Psoas muscle (tissue), 7 donors: ENCODE measurements at regions not wholly inside any gene's neighbourhood (a gene's known extent, or its start where the extent isn't known, plus 50 kb on each side); places are given as distances from the start of the nearest gene placed in this dataset.
"Not testable (repeated sequence)": the region's sequence is repeated elsewhere in the genome, so short reads cannot be mapped to it uniquely, and the experiment has no call there.

Source experiments
- ATAC-seq, 4 donors: fragments of 200-7000 bp; cut with Tn5 transposase; one replicate each; pipeline ENCODE4 v1.9.1; 2020; ENCODE audit warnings: moderate library complexity in 3 of 4, mild to moderate bottlenecking in 2 of 4
- DNase-seq, 2 donors: peaks; one replicate each; pipeline ENCODE4 v3.0.0-alpha.2; 2020
- H3K27ac ChIP-seq: fragments of 200-600 bp; one replicate; pipeline ENCODE4 v1.8.0; 2022
- H3K27me3 ChIP-seq, 3 donors: fragments of 200-600 bp in 1 of 3; one replicate each; pipeline versions ENCODE4 v1.6.1 to v1.8.0; 2013 to 2022; ENCODE audit warnings: low read length in 2 of 3, mild to moderate bottlenecking in 2 of 3, moderate library complexity in 1 of 3; ENCODE audit not compliant: insufficient read depth in 3 of 3
- H3K36me3 ChIP-seq, 2 donors: fragments of 200-600 bp in 1 of 2; one replicate each; pipeline versions ENCODE4 v1.6.1 to v1.8.0; 2013 to 2022; ENCODE audit warnings: low read depth in 1 of 2, mild to moderate bottlenecking in 1 of 2, moderate library complexity in 1 of 2; ENCODE audit not compliant: insufficient read depth in 1 of 2
- H3K4me1 ChIP-seq: fragments of 200-600 bp; one replicate; pipeline ENCODE4 v1.8.0; 2022
- H3K4me3 ChIP-seq: fragments of 200-600 bp; one replicate; pipeline ENCODE4 v1.8.0; 2022; ENCODE audit warnings: mild to moderate bottlenecking
- H3K9me3 ChIP-seq: fragments of 200-600 bp; one replicate; pipeline ENCODE4 v1.8.0; 2022
- CTCF ChIP-seq: fragments of 200-600 bp; IDR thresholded peaks from one replicate; pipeline ENCODE4 v1.8.0; 2022; ENCODE audit warnings: antibody characterized with exemption
- WGBS, 3 donors: extraction: QIAGEN DNeasy Blood & Tissue Kit; methylation state at CpG; one replicate each; pipeline versions ENCODE4 v1.1.6 to v1.1.7; 2013; 5-methylcytosine and 5-hydroxymethylcytosine counted together
- intact Hi-C, 2 donors: fragments of 100-400 bp; cut with DNase I; formaldehyde crosslinking; loops; one replicate each; pipeline versions ENCODE4 v1.11.0 to v1.14.2; 2022
- donor health status: healthy with polysubstance abuse.
- donor health status: DM: no; HTN: no; CAD: no; lungs with moderate emphysema.
- donor health status: Bipolar disorder and iron deficiency.
- donor health status: healthy.
- donor health status: DM: yes; HTN: yes; CAD: no.
- donor health status: DM: no; HTN: no; CAD: no.
- donor health status: DM: yes; HTN: yes; CAD: no.

- TF ChIP-seq CTCF: no peak
- Histone ChIP-seq H3K27me3 (no peaks in the 10 kb centered on the region), H3K9me3 (no peaks in the 10 kb centered on the region), H3K4me3 (no peak overlapping the region), H3K36me3 (no peaks in the 10 kb centered on the region), H3K27ac (no peak overlapping the region), H3K4me1 (no peaks in the 10 kb centered on the region)
- ATAC-seq (no peak), DNase-seq (no peak)
- 92 to 94% (median 94%) methylated on average over 2 of the region's 2 CpGs for WGBS, 3 donors
- intact Hi-C loops: no loop called here
Observed at GRCh38 chr1:24250224-24250623, 63.1 kb upstream of the IFNLR1 start.

DNA sequence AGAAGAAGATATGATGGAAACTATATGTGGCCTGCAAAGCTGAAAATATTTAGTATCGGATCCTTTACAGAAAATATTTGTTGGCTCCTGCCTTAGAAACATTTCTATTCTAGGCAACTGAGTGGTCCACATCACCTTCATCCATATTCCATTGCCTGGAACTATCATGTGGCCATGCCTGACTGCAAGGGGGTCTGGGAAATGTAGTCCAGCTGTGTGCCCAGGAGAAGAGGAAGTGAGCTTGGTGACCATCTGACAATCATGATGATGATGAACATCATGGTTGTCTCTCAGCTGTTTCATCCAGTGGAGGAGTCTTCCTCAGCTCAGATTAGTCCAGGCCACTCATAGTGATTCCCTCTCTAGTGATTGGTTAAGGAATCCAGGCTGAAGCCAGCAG lies 61.8 kb upstream of the IFNLR1 start:
- H3K4me1 ChIP-seq: no peaks in the 10 kb centered on the region
- no peak for DNase-seq
- H3K27me3 ChIP-seq: no peaks in the 10 kb centered on the region
- ATAC-seq: no peak
- no peak overlapping the region for H3K27ac ChIP-seq
- H3K4me3 ChIP-seq: no peak overlapping the region
- H3K9me3 ChIP-seq: no peaks in the 10 kb centered on the region
- WGBS, 3 donors: 89 to 96% (median 94%) methylated on average over 1 of the region's 1 CpG
- H3K36me3 ChIP-seq: no peaks in the 10 kb centered on the region
- intact Hi-C loops: no loop called here
- TF ChIP-seq CTCF: no peak

DNA sequence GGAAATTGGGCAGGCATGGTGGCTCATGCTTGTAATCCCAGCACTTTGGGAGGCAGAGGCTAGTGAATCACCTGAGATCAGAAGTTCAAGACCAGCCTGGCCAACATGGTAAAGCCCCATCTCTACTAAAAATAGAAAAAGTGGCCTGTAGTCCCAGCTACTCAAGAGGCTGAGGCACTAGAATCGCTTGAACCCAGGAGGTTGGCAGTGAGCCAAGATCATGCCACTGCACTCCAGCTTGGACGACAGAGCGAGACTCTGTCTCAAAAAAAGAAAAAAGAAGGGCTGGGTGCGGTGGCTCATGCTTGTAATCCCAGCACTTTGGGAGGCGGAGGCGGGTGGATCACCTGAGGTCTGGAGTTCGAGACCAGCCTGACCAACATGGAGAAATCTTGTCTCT lies 60.2 kb upstream of the IFNLR1 start:
- intact Hi-C loops, H3K4me3 ChIP-seq, ATAC-seq: not testable (repeated sequence)

GRCh38 chr1:24244519-24245268 lies 57.6 kb upstream of the IFNLR1 start:
- Histone ChIP-seq H3K4me3 (no peak overlapping the region), H3K36me3 (no peaks in the 10 kb centered on the region), H3K4me1 (no peaks in the 10 kb centered on the region), H3K27me3 (no peaks in the 10 kb centered on the region), H3K27ac (no peak overlapping the region), H3K9me3 (no peaks in the 10 kb centered on the region)
- no peak for TF ChIP-seq CTCF
- DNase-seq: no peak
- intact Hi-C loops: no loop called here
- ATAC-seq: no peak
- 66 to 79% (median 69%) methylated on average over 2 of the region's 2 CpGs for WGBS, 3 donors

More for the DNA sequence above, 60.2 kb upstream of the IFNLR1 start:
- not testable (repeated sequence) for H3K9me3 ChIP-seq, H3K27me3 ChIP-seq, DNase-seq, H3K27ac ChIP-seq, H3K4me1 ChIP-seq, H3K36me3 ChIP-seq
- 77 to 86% (median 84%) methylated on average over 7 of the region's 7 CpGs for WGBS, 3 donors

GRCh38 chr1:24237750-24238395 lies 50.8 kb upstream of the IFNLR1 start:
- Histone ChIP-seq H3K36me3 (no peaks in the 10 kb centered on the region), H3K4me1 (no peaks in the 10 kb centered on the region), H3K27ac (no peak overlapping the region), H3K27me3 (peaks cover 0 to 26% (median 0%) of the 10 kb centered on the region in 3 donors), H3K9me3 (no peaks in the 10 kb centered on the region), H3K4me3 (no peak overlapping the region)
- 70 to 73% (median 72%) methylated on average over 8 of the region's 8 CpGs for WGBS, 3 donors
- no peak for TF ChIP-seq CTCF
- DNase-seq (no peak), ATAC-seq (no peak)
- intact Hi-C loops: no loop called here
